Stimulated activated CD4-positive, alpha-beta T cell treated with anti-CD3 and anti-CD28 coated beads, Interleukin-2, amount 100 ng/mL, for 24 hours (primary cell): ENCODE measurements at regions not wholly inside any gene's neighbourhood (a gene's known extent, or its start where the extent isn't known, plus 50 kb on each side); places are given as distances from the start of the nearest gene placed in this dataset.
"Not testable (repeated sequence)": the region's sequence is repeated elsewhere in the genome, so short reads cannot be mapped to it uniquely, and the experiment has no call there.

Experiments used
- DNase-seq, 2 donors: peaks; one replicate each; pipeline ENCODE4 v3.0.0-alpha.2; 2020

DNA sequence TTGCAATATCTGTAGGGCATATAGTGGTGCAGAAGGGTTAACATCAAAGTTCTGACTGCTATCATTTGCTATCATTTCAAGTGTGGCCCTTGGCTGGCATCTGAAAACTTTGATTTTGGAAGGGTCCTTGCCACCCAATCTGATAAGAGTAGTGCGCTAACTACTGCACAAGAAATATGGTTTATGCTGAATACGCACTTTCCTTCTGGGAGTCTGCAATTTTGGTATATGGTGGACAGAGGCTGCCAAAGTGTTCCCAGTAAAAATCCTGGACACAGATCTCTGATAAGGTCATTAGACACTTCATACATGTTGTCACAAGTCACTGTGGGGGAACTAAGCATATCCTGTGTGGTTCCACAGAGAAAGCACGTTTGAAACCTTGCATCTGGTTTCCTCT lies 461.6 kb upstream of the CDH11 start:
- no peak for DNase-seq

GRCh38 chr16:65579050-65579449 lies 457.2 kb upstream of the CDH11 start:
- no peak for DNase-seq

DNA sequence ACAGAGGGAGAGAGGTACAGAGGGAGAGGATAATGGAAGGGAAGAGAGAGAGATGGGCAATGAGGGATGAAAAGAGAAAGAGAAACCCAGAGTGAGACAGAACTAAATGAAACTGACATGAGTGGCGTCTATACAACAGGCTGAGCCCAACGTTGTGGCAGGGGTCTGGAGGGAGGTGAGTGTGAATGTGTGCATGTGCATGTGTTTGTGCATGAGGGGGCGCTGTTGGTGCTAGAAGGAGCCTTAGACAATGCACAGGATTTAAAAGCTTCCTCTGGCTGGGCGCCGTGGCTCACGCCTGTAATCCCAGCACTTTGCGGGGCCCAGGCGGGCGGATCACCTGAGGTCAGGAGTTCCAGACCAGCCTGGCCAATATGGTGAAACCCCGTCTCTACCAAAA lies 454.8 kb upstream of the CDH11 start:
- DNase-seq: no peak

DNA sequence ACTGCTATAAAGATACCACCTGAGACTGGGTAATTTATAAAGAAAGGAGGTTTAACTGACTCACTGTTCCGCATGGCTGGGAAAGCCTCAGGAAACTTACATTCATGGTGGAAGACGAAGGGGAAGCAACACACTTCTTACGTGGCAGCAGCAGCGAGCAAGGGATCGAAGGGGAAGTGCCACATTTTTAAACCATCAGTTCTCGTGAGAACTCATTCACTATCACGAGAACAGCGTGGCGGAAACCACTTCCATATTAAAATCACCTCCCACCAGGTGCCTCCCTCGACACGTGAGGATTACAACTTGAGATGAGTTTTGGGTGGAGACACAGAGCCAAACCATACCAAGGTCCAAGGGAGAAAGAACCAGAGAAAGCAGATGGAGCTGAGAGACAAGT lies 454.3 kb upstream of the CDH11 start:
- no peak for DNase-seq

DNA sequence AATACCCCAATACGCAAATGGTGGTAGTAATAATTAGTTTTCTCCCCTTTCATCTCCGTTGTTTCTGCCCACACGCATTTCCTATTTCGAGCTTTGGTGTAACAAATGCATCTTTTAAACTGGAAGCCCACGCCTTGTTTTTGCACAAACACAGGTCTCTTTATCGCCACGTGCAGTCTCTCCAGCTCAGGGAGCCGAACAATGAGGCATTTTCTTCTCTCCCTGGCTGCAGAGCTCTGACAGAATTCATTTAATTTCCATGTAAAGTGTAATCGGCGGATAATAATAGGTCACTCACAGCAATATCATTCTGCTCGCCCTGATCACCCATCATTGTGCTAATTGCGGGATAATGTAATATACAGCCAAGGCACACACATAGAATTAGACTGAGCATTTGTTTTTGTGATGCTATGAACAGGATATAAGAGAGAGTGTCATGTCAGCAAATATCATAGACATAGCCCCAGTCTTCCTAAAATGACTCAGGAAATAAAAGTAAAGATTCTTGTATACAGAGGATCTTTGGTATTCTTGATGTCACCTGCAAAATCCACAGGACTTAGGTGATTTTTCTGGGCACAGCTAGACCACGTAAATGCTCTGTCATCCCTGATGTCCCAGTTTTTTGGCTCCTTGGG lies 452.6 kb upstream of the CDH11 start:
- DNase-seq: no peak

GRCh38 chr16:65572156-65572555 lies 450.3 kb upstream of the CDH11 start:
- DNase-seq: no peak

- no peak for DNase-seq
Observed at GRCh38 chr16:65570261-65570660, 448.4 kb upstream of the CDH11 start.

DNA sequence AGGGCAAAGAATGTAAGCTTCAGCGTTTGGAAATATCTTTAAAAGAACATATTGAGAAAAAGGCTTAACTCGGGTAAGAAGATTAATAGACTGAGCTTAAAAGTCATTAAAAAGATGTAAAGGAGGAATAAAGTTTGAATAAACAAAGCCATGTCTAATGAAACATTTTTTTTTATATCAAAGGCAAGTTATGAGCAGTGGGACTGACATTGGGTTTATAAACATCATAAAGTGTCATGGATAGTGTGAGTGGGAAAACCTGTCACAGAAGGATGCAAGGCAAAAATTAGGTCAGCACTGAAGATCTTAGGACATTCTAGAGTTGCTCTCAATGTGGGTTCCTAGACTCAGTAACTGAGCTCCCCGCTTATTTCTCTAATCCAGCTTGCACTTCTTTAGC lies 438.0 kb upstream of the CDH11 start:
- DNase-seq: no peak

DNA sequence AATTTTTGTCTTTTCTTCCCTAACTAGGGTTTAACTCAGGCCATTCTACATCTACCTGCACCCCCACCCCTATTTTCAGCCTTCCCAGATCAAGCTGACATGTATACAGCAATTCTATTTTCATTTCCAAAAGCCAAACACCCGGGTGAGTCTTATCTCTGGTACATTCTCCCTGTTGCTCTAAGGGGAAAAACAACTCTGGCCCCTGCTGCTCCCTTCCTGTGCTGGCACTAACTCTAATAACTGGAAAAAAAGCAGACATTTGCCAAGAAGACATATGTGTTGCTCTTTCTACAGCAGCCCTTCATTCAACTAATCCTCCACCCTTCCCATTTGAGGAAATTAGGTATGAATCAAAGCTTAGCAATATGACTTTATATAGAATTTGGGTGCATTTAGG lies 427.8 kb upstream of the CDH11 start:
- not testable (repeated sequence) for DNase-seq

GRCh38 chr16:65548470-65548869 lies 426.6 kb upstream of the CDH11 start:
- DNase-seq: no peak

DNA sequence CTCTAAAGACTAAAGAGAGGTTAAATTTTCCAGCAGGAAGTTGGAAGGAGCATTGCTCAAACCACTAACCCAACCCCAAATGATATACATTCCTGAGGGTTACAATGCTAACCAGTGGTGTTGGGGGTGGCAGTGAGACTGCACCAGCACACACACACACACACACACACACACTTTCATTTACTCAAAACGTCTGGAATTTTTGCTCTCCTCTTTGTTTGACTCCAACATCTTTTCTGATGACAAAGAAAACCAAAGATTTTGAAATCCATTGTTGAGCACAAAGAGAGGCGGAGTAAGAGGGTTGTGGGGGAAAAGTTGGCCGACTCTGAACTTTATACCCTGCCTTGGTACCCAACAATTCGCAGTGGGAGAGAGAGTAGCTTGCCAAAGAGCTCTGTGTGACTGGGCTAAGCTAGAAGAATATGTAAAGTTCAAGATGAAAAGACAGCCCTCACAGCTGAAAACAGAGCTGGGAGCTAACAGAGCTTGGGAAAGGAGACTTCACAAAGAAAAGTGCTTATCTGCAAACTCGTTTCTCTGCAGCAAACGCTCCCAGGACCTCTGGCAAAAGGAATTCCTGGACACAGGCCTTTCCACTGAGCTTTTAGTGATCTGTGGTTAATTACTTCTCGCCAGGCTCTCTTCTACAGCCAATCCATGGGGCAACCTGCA lies 426.0 kb upstream of the CDH11 start:
- DNase-seq: no peak

- no peak for DNase-seq
Observed at GRCh38 chr16:65546353-65546791, 424.5 kb upstream of the CDH11 start.

DNA sequence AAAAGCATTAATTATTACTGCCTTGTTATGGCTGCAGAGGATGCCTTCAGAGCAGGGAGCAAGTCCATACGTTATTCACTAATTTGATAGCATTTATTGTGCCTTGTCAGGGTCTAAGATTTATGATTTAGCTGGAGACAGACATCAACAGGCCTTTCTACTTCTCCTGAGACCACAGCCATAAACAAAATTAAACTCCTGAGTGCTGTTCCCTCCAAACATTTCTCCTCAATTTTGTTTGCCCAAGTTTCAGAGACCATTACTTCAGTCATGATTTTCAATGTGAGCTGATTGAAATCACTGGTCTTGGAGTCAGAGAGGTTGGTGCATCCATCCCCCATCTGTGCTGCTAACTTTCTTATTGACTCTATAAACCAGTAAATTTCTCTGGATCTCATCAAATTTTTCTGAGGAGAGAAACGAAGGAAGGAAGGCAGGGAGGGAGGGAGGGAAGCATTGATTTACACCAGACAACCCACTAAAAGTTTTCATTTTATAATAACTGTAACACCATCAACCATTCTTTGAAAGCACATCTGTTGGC lies 423.6 kb upstream of the CDH11 start:
- no peak for DNase-seq

DNA sequence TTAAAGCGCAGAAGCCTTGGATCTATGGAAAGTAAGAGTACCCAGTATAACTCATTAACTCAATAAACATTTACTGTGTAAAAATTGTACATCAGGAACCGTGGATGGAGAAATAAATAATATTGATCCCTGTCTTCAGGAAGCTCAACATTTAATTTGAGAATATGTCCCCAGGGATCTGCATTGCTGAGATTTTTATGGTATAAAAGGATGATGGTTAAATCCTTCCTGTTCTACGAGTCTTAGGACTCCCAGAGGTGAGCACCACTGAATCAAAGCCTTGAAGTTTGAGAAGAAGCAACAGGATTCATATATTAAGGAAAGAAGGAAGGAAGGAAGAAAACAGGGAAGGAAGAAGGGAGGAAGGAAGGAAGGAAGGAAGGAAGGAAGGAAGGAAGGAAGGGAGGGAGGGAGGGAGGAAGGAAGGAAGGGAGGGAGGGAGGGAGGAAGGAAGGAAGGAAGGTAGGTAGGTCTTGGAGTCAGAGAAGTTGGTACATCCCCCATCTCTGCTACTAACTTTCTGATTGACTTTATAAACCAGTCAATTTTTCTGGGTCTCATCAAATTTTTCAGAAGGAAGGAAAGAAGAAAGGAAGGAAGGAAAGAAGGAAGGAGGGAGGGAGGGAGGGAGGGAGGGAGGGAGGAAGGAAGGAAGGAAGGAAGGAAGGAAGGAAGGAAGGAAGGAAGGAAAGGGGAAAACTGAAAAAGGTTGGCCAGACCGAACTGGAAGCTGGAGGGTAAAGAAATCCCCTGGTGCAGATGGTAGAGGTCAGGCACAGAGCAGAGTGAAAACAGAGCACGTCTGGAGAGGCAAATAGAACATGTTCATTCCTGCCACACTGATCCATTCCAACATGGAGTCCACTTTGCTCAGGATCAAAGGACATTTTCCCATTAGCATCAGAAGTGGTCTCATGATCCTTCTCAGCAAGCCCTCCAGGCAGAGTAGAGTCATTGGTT lies 422.2 kb upstream of the CDH11 start:
- no peak for DNase-seq

DNA sequence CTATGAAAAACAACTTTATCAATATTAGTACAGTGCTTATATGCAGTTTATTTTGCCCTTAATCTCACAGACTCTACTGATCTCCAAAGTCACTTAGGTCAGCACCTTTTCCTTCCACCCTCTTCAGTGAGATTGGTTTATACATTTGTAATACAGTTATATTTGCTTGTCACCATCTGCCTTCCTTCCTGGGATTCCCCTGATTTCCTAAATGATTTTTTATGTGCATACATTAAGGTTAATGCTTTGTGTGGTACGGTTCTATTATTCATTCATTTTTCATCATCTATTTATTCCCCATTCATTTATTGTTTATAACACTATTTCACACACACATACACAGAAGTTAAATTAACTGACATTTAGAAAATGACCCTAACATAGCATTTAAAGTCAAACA lies 419.8 kb upstream of the CDH11 start:
- no peak for DNase-seq

GRCh38 chr16:65540901-65541300 lies 419.0 kb upstream of the CDH11 start:
- DNase-seq: no peak

- no peak for DNase-seq
Observed at GRCh38 chr16:65538976-65539375, 417.1 kb upstream of the CDH11 start.

- no peak for DNase-seq
Observed at GRCh38 chr16:65537336-65537735, 415.5 kb upstream of the CDH11 start.

GRCh38 chr16:65534121-65534528 lies 412.3 kb upstream of the CDH11 start:
- no peak for DNase-seq

DNA sequence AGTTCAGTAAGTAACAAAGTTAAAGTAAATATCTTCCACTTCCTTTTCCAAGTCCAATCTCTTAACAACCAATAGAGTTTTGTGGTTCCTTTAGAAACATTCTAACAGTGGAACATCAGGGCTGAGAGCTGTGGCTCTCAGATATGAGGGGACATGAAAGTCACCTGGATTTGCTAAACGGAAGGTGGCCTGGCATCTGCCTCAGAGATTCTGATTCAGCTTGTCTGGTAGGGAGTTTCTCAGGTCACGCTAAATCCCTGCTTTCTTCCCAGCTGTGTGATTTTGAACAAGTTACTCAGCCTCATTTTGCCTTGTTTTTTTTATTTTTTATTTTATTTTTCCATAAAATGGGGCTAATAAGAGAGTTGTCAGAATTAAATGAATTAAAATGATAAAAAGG lies 411.0 kb upstream of the CDH11 start:
- no peak for DNase-seq

- DNase-seq: no peak
Observed at GRCh38 chr16:65532258-65532657, 410.4 kb upstream of the CDH11 start.

GRCh38 chr16:65531475-65531874 lies 409.6 kb upstream of the CDH11 start:
- DNase-seq: no peak

GRCh38 chr16:65525707-65526106 lies 403.8 kb upstream of the CDH11 start:
- DNase-seq: no peak
